ENCODE measurements at regions not wholly inside any gene's neighbourhood (a gene's known extent, or its start where the extent isn't known, plus 50 kb on each side); places are given as distances from the start of the nearest gene placed in this dataset.

GRCh38 chr12:90298289-90298948 is 589.8 kb upstream of the ATP2B1 start:
- no peak for TF ChIP-seq CTCF (IDR thresholded peaks at IDR 0.05)
- TF ChIP-seq POLR2A (IDR thresholded peaks at IDR 0.05): no peak
